SK-N-SH (cell line): ENCODE measurements at regions not wholly inside any gene's neighbourhood (a gene's known extent, or its start where the extent isn't known, plus 50 kb on each side); places are given as distances from the start of the nearest gene placed in this dataset.

ENCODE experiments used
- CTCF ChIA-PET: fragments of 300-600, 350-600 bp; formaldehyde crosslinking; extraction: SDS; loops from one replicate; lab custom pipeline; 2021; lab: Yijun Ruan, JAX
- POLR2A ChIA-PET: fragments of 350-600 bp; sonication (Branson Sonifier 250); formaldehyde crosslinking; extraction: SDS; loops from one replicate; lab custom pipeline; 2020; ENCODE audit warnings: antibody characterized with exemption, inconsistent platforms; lab: Yijun Ruan, JAX
- DNase-seq: peaks from one replicate; pipeline ENCODE4 v3.0.0; 2012
- H2AFZ ChIP-seq: fragments of 200-600 bp; sonication (generic); 2 replicates; pipeline ENCODE4 v1.8.1; 2016; ENCODE audit warnings: antibody characterized with exemption, mild to moderate bottlenecking, low read depth
- H3F3A ChIP-seq: fragments of 200-600 bp; sonication (generic); replicated peaks from 2 replicates; pipeline ENCODE3; 2016; ENCODE audit warnings: antibody characterized with exemption, mild to moderate bottlenecking; ENCODE audit not compliant: insufficient read depth
- H3K27ac ChIP-seq, 2 experiments: fragments of 200-500 bp in 1 of 2; fragments of 200-600 bp in 1 of 2; sonication (Bioruptor generic) in 1 of 2; sonication (generic), shearing (Covaris generic) in 1 of 2; 2 replicates each; pipeline versions ENCODE4 v1.5.1 to v1.6.1; 2014 to 2016; ENCODE audit warnings: low read depth in 2 of 2, inconsistent platforms in 1 of 2, low read length in 1 of 2, mild to moderate bottlenecking in 1 of 2, mixed read lengths in 1 of 2
- H3K27me3 ChIP-seq: fragments of 200-600 bp; sonication (generic), shearing (Covaris generic); 2 replicates; pipeline ENCODE4 v1.6.1; 2016; ENCODE audit warnings: mixed run types; ENCODE audit not compliant: insufficient read depth
- H3K36me3 ChIP-seq, 2 experiments: fragments of 200-500 bp in 1 of 2; fragments of 200-600 bp in 1 of 2; sonication (Bioruptor generic) in 1 of 2; sonication (generic) in 1 of 2; replicated peaks in 1 of 2; 2 replicates each; pipeline versions ENCODE3 to v1.5.1; 2014 to 2016; ENCODE audit warnings: low read length in 1 of 2, mild to moderate bottlenecking in 1 of 2; ENCODE audit not compliant: insufficient read depth in 2 of 2, control insufficient read depth in 1 of 2
- H3K4me1 ChIP-seq, 2 experiments: fragments of 200-500 bp in 1 of 2; fragments of 200-600 bp in 1 of 2; sonication (Bioruptor generic) in 1 of 2; sonication (generic), shearing (Covaris generic) in 1 of 2; 2 replicates each; pipeline versions ENCODE4 v1.5.1 to v1.6.1; 2014 to 2016; ENCODE audit warnings: low read depth in 1 of 2, low read length in 1 of 2, mixed run types in 1 of 2; ENCODE audit not compliant: insufficient read depth in 2 of 2, control insufficient read depth in 1 of 2
- H3K4me2 ChIP-seq: fragments of 200-600 bp; sonication (generic), shearing (Covaris generic); 2 replicates; pipeline ENCODE4 v1.6.1; 2017; ENCODE audit warnings: mixed run types
- H3K4me3 ChIP-seq, 2 experiments: fragments of 200-500 bp in 1 of 2; fragments of 200-600 bp in 1 of 2; sonication (Bioruptor generic) in 1 of 2; sonication (generic), shearing (Covaris generic) in 1 of 2; 2 replicates each; pipeline versions ENCODE4 v1.5.1 to v1.8.1; 2014 to 2016; ENCODE audit warnings: low read depth in 2 of 2, inconsistent platforms in 1 of 2, low read length in 1 of 2, mild to moderate bottlenecking in 1 of 2, mixed read lengths in 1 of 2, moderate library complexity in 1 of 2
- H3K79me2 ChIP-seq: fragments of 200-600 bp; sonication (generic); 2 replicates; pipeline ENCODE4 v1.8.1; 2017; ENCODE audit warnings: mild to moderate bottlenecking; ENCODE audit not compliant: insufficient read depth
- H3K9ac ChIP-seq: fragments of 200-600 bp; sonication (generic); 2 replicates; pipeline ENCODE4 v1.6.1; 2017; ENCODE audit warnings: mixed run types
- H3K9me2 ChIP-seq: fragments of 200-600 bp; sonication (generic); 2 replicates; pipeline ENCODE4 v1.6.1; 2017; ENCODE audit warnings: mixed run types
- H3K9me3 ChIP-seq: fragments of 200-600 bp; sonication (generic); 2 replicates; pipeline ENCODE4 v1.6.1; 2017; ENCODE audit warnings: mixed run types, mild to moderate bottlenecking, moderate library complexity
- H4K20me1 ChIP-seq: fragments of 200-600 bp; sonication (generic); 2 replicates; pipeline ENCODE4 v1.6.1; 2017; ENCODE audit warnings: mild to moderate bottlenecking, mixed run types; ENCODE audit not compliant: insufficient read depth
- ELF1 ChIP-seq: IDR thresholded peaks from 2 replicates; pipeline ENCODE4 v1.4.0; 2012
- EP300 ChIP-seq, 2 experiments: IDR thresholded peaks; 2 replicates each; pipeline versions ENCODE4 v1.4.0 to v1.6.1; 2012; ENCODE audit warnings: borderline replicate concordance in 1 of 2, low read depth in 1 of 2, low read length in 1 of 2
- FOXJ3 ChIP-seq: sonication (generic); formaldehyde crosslinking; IDR thresholded peaks from 2 replicates; pipeline ENCODE4 v1.5.1; 2020; ENCODE audit warnings: mild to moderate bottlenecking, missing genetic modification reagents
- GABPA ChIP-seq: IDR thresholded peaks from 2 replicates; pipeline ENCODE4 v1.4.0; 2012; ENCODE audit warnings: low read depth, mild to moderate bottlenecking
- GATA2 ChIP-seq: sonication (generic); formaldehyde crosslinking; IDR thresholded peaks from 2 replicates; pipeline ENCODE4 v1.5.0; 2020; ENCODE audit warnings: mild to moderate bottlenecking, missing genetic modification reagents
- JUND ChIP-seq: IDR thresholded peaks from 2 replicates; pipeline ENCODE4 v1.4.0; 2012
- MEF2A ChIP-seq: IDR thresholded peaks from 2 replicates; pipeline ENCODE4 v1.4.0; 2012; ENCODE audit warnings: low read depth, borderline replicate concordance
- MXI1 ChIP-seq: IDR thresholded peaks from 2 replicates; pipeline ENCODE4 v1.6.1; 2012; ENCODE audit warnings: mild to moderate bottlenecking, low read depth, low read length, improper control_type of control experiment
- NFIC ChIP-seq: IDR thresholded peaks from 2 replicates; pipeline ENCODE4 v1.4.0; 2012; ENCODE audit warnings: borderline replicate concordance
- PBX3 ChIP-seq: IDR thresholded peaks from 2 replicates; pipeline ENCODE4; 2012
- RAD21 ChIP-seq: IDR thresholded peaks from 2 replicates; pipeline ENCODE4 v1.6.1; 2012; ENCODE audit warnings: mild to moderate bottlenecking, low read length
- RFX5 ChIP-seq: IDR thresholded peaks from 2 replicates; pipeline ENCODE4 v1.6.1; 2012; ENCODE audit warnings: mild to moderate bottlenecking, improper control_type of control experiment, low read length
- SMC3 ChIP-seq: IDR thresholded peaks from 2 replicates; pipeline ENCODE4 v1.6.1; 2012; ENCODE audit warnings: low read depth, low read length, improper control_type of control experiment
- TCF12 ChIP-seq: IDR thresholded peaks from 2 replicates; pipeline ENCODE4 v1.4.0; 2012
- WGBS: methylation state at CpG from one replicate; pipeline ENCODE4 v1.1.6; 2017; ENCODE audit warnings: low lambda C conversion rate; 5-methylcytosine and 5-hydroxymethylcytosine counted together
- TF ChIP-seq, protein P1 (sequence below): IDR thresholded peaks from 2 replicates; pipeline ENCODE4 v1.4.0; 2012; ENCODE audit warnings: low read depth, borderline replicate concordance
- TF ChIP-seq, protein P2 (sequence below): fragments of 200-600 bp; sonication (generic); IDR thresholded peaks from 2 replicates; pipeline ENCODE4 v1.6.1; 2017; ENCODE audit warnings: antibody characterized with exemption, mild to moderate bottlenecking, moderate library complexity

DNA sequence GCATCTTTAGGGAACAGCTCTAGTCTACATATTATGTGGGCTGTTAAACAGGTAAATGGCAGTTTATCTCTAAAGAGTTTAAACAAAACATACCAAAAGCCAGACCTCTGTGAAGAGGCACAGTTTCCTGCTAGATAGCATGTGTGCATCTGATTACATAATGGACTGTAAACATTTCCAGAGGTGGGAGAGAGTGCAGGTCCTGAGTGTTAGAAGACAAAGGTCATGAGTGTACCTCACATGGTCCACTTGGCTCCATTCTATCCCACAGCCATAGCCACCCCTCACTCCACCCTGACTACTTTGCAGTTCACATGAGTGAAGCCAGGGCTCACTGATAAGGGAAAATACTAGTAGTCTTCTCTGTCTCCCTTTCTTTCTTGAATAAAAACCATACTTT, 233.4 kb downstream of the MTX2 start:
- TF ChIP-seq EP300 (IDR thresholded peaks at IDR 0.05; ENCODE audit: borderline replicate concordance in 1 of 2, low read depth in 1 of 2, low read length in 1 of 2) (peak in 1 of 2 experiments; percentile 49; a peak in 1 of 4 replicates), TCF12 (no peak), JUND (no peak), GABPA (no peak), GATA2 (CRISPR knock-in tag) (peak; percentile 57)
- TF ChIP-seq, protein P1, sequence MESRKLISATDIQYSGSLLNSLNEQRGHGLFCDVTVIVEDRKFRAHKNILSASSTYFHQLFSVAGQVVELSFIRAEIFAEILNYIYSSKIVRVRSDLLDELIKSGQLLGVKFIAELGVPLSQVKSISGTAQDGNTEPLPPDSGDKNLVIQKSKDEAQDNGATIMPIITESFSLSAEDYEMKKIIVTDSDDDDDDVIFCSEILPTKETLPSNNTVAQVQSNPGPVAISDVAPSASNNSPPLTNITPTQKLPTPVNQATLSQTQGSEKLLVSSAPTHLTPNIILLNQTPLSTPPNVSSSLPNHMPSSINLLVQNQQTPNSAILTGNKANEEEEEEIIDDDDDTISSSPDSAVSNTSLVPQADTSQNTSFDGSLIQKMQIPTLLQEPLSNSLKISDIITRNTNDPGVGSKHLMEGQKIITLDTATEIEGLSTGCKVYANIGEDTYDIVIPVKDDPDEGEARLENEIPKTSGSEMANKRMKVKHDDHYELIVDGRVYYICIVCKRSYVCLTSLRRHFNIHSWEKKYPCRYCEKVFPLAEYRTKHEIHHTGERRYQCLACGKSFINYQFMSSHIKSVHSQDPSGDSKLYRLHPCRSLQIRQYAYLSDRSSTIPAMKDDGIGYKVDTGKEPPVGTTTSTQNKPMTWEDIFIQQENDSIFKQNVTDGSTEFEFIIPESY = no peak
- Histone ChIP-seq H3K27me3 (no peaks in the 10 kb centered on the region), H3F3A (no peaks in the 10 kb centered on the region), H3K4me2 (no peak overlapping the region), H2AFZ (no peak overlapping the region), H3K36me3 (no peaks in the 10 kb centered on the region), H3K4me1 (peaks cover 0 to 15% of the 10 kb centered on the region in 2 experiments; a peak in 2 of 4 replicates), H3K4me3 (no peak overlapping the region), H3K9me3 (no peaks in the 10 kb centered on the region), H4K20me1 (no peaks in the 10 kb centered on the region), H3K9ac (no peak overlapping the region), H3K79me2 (no peaks in the 10 kb centered on the region), H3K27ac (peak overlapping the region in 1 of 2 experiments; percentile 68; a peak in 2 of 4 replicates), H3K9me2 (no peaks in the 10 kb centered on the region)
- CTCF ChIA-PET = interaction anchor here (2.4 kb wide), 1 partner anchor 51 kb away, joined by 9 read pairs; no protein-coding TSS in a partner anchor
- no peak for DNase-seq
- POLR2A ChIA-PET = no interaction called here

- POLR2A ChIA-PET = interaction anchor here (1.1 kb wide), 1 partner anchor 134 kb away, joined by 4 read pairs; no protein-coding TSS in a partner anchor
- no peaks in the 10 kb centered on the region for H3K79me2 ChIP-seq
- H4K20me1 ChIP-seq = no peaks in the 10 kb centered on the region
- H3K4me2 ChIP-seq = no peak overlapping the region
- TF ChIP-seq JUND = no peak
- no peak for TF ChIP-seq MEF2A
- no peak for TF ChIP-seq RFX5
- TF ChIP-seq, all 33 proteins: peak for 0
- 66% methylated on average over 1 of the region's 1 CpG for WGBS
- H3K4me1 ChIP-seq = peaks cover 0 to 15% of the 10 kb centered on the region in 2 experiments; a peak in 2 of 4 replicates
- no peak overlapping the region for H3K27ac ChIP-seq
- no peaks in the 10 kb centered on the region for H3K9me3 ChIP-seq
- DNase-seq = no peak
- H3F3A ChIP-seq = no peaks in the 10 kb centered on the region
- no peaks in the 10 kb centered on the region for H3K9me2 ChIP-seq
- H3K4me3 ChIP-seq = no peak overlapping the region
- no peak overlapping the region for H3K9ac ChIP-seq
- no peak overlapping the region for H2AFZ ChIP-seq
- H3K27me3 ChIP-seq = no peaks in the 10 kb centered on the region
- CTCF ChIA-PET = interaction anchor here (0.7 to 2.4 kb wide), 5 partner anchors 10 to 50 kb away, joined by 3 to 9 read pairs (median 4); no protein-coding TSS in a partner anchor
- no peaks in the 10 kb centered on the region for H3K36me3 ChIP-seq
These were observed 234.5 kb downstream of the MTX2 start for GRCh38 chr2:176503776-176504175.

DNA sequence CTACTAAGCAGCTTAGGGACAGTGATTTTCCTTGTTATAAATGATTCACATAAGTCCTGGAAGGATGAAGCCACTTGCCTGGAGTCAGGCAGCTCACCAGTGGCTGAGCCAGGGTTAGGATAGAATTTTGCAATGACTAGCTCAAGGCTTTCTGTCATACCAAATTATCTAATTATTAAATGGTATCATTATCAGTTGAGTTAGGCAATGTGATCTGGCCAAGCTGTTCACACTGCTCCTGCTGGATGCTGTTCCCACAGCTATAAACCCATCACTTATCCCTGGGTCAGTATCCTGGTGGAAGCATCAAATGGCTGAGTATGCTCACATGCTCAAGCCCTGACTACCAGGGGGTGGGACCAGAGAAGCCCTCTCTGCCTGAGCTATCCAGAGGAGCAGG, 235.2 kb downstream of the MTX2 start:
- peaks cover 0 to 15% of the 10 kb centered on the region in 2 experiments; a peak in 2 of 4 replicates for H3K4me1 ChIP-seq
- no peak overlapping the region for H3K4me3 ChIP-seq
- CTCF ChIA-PET = interaction anchor here (1.0 to 2.4 kb wide), 4 partner anchors 45 to 393 kb away, joined by 4 to 9 read pairs (median 6); no protein-coding TSS in a partner anchor
- TF ChIP-seq, protein P1 = no peak
- TF ChIP-seq FOXJ3 (no peak), PBX3 (no peak), SMC3 (no peak), ELF1 (no peak), NFIC (no peak), MXI1 (no peak), RAD21 (no peak)
- TF ChIP-seq, protein P2, sequence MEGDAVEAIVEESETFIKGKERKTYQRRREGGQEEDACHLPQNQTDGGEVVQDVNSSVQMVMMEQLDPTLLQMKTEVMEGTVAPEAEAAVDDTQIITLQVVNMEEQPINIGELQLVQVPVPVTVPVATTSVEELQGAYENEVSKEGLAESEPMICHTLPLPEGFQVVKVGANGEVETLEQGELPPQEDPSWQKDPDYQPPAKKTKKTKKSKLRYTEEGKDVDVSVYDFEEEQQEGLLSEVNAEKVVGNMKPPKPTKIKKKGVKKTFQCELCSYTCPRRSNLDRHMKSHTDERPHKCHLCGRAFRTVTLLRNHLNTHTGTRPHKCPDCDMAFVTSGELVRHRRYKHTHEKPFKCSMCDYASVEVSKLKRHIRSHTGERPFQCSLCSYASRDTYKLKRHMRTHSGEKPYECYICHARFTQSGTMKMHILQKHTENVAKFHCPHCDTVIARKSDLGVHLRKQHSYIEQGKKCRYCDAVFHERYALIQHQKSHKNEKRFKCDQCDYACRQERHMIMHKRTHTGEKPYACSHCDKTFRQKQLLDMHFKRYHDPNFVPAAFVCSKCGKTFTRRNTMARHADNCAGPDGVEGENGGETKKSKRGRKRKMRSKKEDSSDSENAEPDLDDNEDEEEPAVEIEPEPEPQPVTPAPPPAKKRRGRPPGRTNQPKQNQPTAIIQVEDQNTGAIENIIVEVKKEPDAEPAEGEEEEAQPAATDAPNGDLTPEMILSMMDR = no peak

More for the DNA sequence above, 235.2 kb downstream of the MTX2 start:
- Histone ChIP-seq H3K9ac (no peak overlapping the region), H3K27me3 (no peaks in the 10 kb centered on the region), H3K4me2 (no peak overlapping the region), H3K9me2 (no peaks in the 10 kb centered on the region), H4K20me1 (no peaks in the 10 kb centered on the region), H3K9me3 (no peaks in the 10 kb centered on the region), H3F3A (no peaks in the 10 kb centered on the region), H3K79me2 (no peaks in the 10 kb centered on the region), H3K27ac (no peak overlapping the region; a peak in 1 of 4 replicates), H3K36me3 (no peaks in the 10 kb centered on the region), H2AFZ (no peak overlapping the region)
- POLR2A ChIA-PET = no interaction called here
- no peak for DNase-seq
